ENCODE measurements at regions not wholly inside any gene's neighbourhood (a gene's known extent, or its start where the extent isn't known, plus 50 kb on each side); places are given as distances from the start of the nearest gene placed in this dataset.

DNA sequence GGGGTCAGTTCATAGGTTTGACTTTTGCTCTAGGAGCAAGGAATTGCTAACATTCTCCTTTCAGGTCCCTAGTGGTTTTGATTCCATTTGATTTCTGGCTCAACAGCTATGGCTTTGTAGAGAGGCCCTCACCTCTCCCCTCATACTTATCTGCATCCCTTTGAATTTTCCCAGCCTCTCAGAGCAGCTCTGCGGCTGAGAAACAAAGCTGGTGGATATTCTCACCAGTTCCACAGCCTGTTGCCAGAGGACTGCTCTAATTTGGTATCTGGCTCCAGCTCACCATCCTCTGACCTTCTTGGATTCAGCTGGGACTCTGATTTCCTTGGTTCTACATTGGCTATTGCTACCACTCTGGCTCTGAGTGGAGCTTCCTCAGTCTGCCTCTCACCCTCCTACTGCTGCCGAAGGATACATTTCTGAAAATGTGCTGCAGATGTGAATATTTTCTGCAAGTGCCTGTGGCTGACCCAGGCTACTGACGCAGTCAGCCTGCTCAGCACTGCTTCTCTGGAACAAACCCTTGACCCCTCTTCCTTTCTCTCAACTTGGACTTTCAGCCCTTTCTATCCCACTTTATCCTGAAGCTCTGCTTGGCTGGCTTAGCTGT, 110.9 kb upstream of the ENPEP start:
- TF ChIP-seq, protein P1, sequence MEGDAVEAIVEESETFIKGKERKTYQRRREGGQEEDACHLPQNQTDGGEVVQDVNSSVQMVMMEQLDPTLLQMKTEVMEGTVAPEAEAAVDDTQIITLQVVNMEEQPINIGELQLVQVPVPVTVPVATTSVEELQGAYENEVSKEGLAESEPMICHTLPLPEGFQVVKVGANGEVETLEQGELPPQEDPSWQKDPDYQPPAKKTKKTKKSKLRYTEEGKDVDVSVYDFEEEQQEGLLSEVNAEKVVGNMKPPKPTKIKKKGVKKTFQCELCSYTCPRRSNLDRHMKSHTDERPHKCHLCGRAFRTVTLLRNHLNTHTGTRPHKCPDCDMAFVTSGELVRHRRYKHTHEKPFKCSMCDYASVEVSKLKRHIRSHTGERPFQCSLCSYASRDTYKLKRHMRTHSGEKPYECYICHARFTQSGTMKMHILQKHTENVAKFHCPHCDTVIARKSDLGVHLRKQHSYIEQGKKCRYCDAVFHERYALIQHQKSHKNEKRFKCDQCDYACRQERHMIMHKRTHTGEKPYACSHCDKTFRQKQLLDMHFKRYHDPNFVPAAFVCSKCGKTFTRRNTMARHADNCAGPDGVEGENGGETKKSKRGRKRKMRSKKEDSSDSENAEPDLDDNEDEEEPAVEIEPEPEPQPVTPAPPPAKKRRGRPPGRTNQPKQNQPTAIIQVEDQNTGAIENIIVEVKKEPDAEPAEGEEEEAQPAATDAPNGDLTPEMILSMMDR (IDR thresholded peaks at IDR 0.05): no peak
- no peak for TF ChIP-seq POLR2A (IDR thresholded peaks at IDR 0.05)
